ENCODE measurements at regions not wholly inside any gene's neighbourhood (a gene's known extent, or its start where the extent isn't known, plus 50 kb on each side); places are given as distances from the start of the nearest gene placed in this dataset.

DNA sequence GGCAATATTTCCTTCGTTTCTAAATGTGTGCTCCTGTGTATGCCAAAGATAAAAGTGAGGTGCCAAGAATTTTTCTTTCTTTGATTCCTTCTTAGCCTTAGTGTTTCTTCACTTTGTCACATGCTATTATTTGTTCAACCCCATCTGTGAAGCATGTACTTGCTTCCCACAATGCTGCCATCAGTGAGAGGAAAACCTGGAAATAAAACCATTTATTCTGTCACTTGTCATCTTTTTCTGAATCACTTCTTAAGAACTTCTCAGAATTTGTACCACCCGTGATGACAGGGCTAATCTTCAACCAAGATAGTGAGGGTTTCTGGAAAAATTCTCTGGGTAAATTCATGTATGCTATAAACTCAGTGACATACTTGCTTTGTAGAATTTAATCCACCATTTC lies 450.1 kb downstream of the COL12A1 start:
- DNase-seq, result no peak
- TF ChIP-seq GATA1 (IDR thresholded peaks at IDR 0.05; ENCODE audit: low read depth, low read length) (no peak), POLR2A (IDR thresholded peaks at IDR 0.05; ENCODE audit: low read length) (no peak)

DNA sequence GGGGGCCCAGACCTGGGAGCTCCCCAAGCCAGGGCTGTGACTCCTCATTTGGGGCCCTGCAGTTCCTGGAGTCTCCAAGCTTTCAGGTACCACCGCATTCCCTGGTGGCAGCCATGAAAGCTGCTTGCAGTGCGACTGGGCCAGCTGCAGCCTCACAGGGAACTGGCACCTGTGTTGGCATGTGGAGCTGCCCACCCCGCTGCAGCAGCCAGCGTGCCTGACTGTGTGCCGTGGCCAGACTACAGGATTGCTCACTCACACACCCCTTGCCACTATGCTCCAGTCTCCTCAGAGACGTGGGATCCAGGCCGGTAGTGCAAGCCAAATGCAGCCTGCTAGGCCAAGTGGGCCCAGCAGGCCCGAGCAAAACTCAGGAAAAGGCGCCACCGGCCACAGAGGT lies 450.7 kb downstream of the COL12A1 start:
- TF ChIP-seq GATA1 (IDR thresholded peaks at IDR 0.05; ENCODE audit: low read depth, low read length), result no peak
- no peak for TF ChIP-seq POLR2A (IDR thresholded peaks at IDR 0.05; ENCODE audit: low read length)
- DNase-seq, result no peak

DNA sequence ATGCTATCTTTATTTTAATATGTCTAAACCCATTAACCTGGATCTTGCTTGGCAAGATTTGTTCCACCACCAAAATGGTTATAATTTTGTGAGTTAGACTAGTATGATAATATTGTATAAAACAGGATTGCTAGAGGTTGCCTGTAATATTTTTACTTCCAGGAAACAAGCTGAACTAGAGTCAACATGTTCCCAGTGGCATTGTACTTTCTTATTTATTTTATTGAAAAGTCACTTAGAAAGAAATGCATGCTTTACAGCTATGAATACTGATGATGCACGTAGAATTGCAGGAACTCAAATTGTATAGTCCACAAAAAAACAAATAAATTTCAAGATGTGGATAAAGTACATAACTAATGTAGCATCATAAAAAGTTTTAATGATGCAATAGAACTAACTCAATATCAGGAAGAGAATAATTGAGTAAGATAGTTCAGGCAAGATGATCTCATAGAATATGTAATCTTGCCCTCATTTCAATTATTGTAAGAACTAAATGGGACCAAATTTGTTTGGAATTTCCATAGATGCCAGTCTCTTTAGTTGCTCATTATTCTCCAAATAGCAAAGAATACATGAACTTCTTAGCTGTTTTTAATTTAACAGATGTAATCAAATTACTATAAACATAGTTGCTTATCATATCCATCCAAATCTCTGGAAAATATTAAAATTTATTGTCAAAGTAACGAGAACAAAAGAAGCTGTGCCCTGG lies 451.8 kb downstream of the COL12A1 start:
- no peak for TF ChIP-seq GATA1 (IDR thresholded peaks at IDR 0.05; ENCODE audit: low read depth, low read length)
- no peak for TF ChIP-seq POLR2A (IDR thresholded peaks at IDR 0.05; ENCODE audit: low read length)
- DNase-seq, result no peak

DNA sequence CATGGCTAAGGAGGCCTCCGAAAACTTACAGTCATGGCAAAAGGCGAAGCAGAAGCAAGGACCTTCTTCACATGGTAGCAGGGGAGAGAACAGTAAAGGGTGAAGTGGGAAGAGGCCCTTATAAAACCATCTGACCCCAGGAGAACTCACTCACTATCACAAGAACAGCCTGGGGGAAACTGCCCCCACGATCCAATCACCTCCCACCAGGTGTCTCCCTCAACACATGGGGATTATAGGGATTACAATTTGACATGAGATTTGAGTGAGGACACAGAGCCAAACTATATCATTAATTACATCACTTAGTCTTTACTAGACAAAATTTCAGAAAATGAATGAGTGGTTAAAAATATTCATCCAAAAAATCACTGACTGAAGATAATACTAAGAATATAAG lies 453.6 kb downstream of the COL12A1 start:
- no peak for DNase-seq
- no peak for TF ChIP-seq POLR2A (IDR thresholded peaks at IDR 0.05; ENCODE audit: low read length)
- no peak for TF ChIP-seq GATA1 (IDR thresholded peaks at IDR 0.05; ENCODE audit: low read depth, low read length)

DNA sequence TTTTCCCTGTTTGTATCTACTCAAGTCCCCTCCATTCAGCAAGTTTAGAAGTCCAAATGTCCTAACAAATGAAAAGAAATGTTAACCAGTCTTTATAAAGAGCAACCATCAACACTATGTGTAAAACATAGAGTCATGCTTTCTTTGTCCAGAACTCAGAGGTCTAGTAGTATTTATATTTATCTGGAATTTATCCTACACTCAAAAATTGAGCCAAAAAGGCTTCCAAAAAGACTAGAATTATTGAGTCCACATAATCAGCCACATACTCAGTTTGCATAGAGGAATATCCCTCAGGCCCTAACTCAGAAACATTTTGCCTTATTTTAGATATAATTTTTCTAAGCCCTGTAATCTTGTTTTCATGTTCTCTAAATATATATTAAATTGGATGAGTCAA lies 455.0 kb downstream of the COL12A1 start:
- DNase-seq, result no peak
- TF ChIP-seq GATA1 (IDR thresholded peaks at IDR 0.05; ENCODE audit: low read depth, low read length), result no peak
- no peak for TF ChIP-seq POLR2A (IDR thresholded peaks at IDR 0.05; ENCODE audit: low read length)

DNA sequence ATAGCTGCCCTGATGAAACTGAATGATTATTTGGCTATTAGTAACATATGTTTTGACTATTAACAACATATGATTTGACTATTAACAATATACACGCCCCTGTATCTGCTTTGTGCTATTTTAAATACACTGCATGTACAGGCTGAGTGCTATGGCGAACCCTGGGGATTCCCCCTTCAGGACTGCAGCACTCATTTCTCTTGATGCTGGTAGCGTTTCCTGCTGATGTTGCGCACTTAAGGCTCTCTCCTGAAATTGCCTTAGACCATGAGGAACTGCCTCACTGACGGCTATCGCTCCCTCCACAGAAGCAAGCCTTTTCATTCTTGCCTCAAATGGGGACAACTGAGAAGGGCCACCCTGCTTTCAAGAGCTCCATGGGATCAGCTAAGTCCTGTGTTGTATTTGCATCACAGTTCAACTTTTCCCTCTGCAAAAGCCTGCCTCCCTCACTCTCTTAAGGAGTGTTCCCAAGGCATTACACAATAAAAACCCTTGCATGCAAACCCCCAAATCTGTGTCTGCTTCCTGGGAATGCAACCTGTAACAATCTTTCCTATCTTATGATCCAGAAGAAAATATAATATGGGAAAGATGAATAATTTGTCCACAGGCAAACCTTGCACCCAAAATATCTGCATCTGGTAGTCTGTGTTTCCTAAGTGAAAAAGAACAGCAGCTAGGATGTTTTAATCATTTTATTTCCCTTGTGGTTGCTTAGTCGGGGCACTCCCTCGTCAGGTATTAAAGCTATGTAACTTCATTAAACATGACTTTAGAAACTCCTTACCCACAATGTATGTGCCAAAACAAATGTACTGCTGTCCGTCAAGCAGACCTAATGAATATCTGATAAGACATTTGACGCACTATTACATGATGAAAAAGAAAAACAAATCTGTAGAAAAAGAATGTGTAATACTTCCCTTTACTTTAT lies 456.4 kb downstream of the COL12A1 start:
- no peak for DNase-seq

DNA sequence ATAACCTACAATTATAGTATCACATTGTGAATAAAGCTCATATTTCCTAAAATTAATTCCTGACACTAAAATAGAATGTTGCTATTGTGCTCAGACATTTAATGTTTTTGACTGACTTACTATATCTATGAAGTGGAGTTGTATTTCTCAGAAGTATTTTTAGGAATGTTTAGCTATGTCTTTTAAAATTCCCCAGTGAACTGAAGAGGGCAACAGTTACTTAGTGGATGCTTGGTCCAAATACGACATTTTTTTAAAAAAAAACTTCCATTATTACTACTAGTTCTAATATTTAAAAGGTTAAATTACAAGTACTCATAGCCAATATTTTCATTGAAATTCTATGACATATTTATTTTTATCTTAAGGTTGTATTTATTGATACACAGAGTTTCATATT lies 460.2 kb downstream of the COL12A1 start:
- no peak for TF ChIP-seq GATA1 (IDR thresholded peaks at IDR 0.05; ENCODE audit: low read depth, low read length)
- TF ChIP-seq POLR2A (IDR thresholded peaks at IDR 0.05; ENCODE audit: low read length), result no peak
- no peak for DNase-seq

More for the DNA sequence above, 456.4 kb downstream of the COL12A1 start:
- TF ChIP-seq POLR2A (IDR thresholded peaks at IDR 0.05; ENCODE audit: low read length) (no peak), GATA1 (IDR thresholded peaks at IDR 0.05; ENCODE audit: low read depth, low read length) (no peak)

DNA sequence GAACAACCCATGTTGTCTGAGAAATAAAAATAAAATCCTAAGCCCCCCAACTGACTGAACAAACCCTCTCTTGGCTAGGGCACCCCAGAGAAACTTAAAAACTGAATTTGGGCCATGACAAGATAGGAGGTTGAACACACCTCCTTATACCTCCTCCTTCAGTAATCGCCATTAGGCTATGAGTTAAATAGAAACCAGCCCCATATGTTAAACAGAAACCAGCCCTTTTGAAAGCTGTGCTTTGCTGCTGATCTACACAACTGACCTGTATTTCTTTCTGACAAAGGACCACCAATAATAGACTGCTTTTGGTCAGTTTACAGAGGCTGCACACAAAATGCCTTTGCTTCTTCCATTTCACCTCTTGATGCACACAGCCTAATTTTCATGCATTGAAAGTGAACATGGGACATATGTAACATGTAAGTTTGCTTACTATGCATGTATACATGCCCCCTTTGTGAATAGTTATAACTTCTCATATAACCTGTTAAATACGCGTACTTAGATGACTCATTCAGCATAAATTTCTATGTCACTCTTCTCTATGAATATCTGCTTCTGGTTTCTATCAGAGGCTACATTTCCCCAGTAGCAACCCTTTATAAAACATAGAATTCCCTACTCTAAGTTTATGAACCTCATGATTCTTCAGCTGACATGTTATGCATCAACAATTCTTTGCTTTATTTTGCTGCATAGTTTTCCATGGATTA lies 462.9 kb downstream of the COL12A1 start:
- no peak for DNase-seq

DNA sequence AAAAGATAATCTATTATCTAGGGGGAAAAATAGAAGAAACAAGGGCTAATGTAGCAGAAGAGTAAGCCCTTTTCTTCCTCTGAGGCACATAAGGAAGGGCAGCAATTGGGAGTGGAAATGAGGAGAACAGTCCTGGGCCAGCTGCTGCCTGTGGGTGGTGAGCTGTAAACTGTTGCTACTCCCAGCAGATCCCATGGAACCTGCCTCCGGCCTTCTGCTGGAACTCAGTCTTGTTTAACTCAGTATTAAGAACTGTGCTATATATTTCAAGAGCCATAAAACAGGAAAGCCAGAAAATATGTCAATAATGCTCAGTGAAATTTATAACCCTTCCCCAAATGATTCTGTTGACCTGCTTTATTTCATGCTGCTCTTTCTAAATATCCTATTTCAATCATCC lies 464.2 kb downstream of the COL12A1 start:
- TF ChIP-seq GATA1 (IDR thresholded peaks at IDR 0.05; ENCODE audit: low read depth, low read length), result no peak
- no peak for TF ChIP-seq POLR2A (IDR thresholded peaks at IDR 0.05; ENCODE audit: low read length)
- no peak for DNase-seq

More for the DNA sequence above, 462.9 kb downstream of the COL12A1 start:
- TF ChIP-seq POLR2A (IDR thresholded peaks at IDR 0.05; ENCODE audit: low read length), result no peak
- no peak for TF ChIP-seq GATA1 (IDR thresholded peaks at IDR 0.05; ENCODE audit: low read depth, low read length)

DNA sequence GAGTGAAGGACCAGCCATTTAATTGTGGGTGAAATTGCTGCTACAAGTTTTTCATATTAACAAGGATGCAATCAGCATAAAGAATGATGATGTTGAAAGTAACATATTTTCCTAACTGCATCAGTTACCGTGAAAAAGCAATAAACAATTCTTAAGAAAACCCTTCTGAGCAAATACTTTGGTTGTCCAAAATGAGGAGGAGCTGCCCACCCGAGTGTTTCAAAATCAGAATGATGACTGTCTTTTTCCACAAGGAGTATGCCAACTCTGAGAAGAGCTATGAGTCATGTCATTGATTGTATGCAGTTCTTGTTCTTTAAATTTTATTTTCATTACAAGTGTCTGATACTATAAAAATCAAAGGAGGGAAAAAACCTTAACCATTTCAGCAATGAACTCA lies 470.5 kb downstream of the COL12A1 start:
- no peak for TF ChIP-seq GATA1 (IDR thresholded peaks at IDR 0.05; ENCODE audit: low read depth, low read length)
- no peak for TF ChIP-seq POLR2A (IDR thresholded peaks at IDR 0.05; ENCODE audit: low read length)
- DNase-seq, result no peak

DNA sequence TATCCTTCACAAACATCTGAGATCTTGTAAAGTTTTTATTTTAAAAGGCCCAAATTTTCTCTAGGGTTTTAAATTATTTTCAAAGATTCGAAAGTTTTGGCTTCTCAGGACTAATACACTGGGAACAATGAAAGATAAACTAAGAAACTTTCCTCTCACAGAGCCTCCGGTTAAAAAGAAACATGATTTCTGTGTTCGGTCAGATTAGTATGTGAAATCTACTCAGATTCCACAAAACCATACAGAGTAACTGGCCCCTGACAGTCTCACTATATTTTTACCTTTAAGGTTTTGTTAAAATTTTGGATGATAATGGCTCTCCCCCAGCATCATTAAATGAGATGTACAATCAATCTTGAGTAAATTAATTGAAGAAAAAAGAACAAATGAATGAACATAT lies 471.0 kb downstream of the COL12A1 start:
- TF ChIP-seq GATA1 (IDR thresholded peaks at IDR 0.05; ENCODE audit: low read depth, low read length) (no peak), POLR2A (IDR thresholded peaks at IDR 0.05; ENCODE audit: low read length) (no peak)
- no peak for DNase-seq

DNA sequence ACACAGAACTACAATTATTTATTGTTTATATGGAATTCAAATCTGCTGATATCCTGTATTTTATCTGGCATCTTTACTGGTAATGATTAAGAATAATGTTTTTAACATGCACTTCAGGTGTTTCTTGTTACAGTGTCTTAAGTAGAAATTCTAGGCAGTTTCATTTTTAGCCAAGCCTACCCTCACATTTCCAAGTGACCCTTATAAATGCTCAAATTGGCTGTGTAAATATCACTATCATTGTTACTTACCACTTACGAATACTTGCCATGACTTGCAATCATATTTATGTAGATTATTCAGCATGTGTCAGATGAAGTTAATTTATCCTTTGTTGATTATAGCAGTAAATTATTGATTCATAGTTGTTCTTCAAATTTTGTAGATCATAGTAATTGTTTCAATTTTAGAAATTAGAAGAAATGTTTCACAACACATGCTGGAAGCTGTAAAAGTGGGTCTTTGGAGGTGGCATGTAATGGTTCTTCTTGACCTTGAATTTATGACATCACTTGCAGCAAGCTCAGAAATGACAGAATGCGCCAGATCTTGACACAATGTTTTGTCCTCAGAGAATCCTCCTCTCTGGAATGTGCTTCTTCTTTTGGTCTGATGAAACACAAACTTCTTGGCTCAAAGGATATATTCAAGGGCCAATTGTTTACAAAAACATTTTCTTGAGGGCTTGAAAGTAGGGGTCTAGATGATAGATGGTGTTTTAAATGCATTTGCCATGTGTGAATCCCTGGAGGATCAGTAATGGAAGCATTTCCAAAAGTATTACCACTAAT lies 471.8 kb downstream of the COL12A1 start:
- TF ChIP-seq GATA1 (IDR thresholded peaks at IDR 0.05; ENCODE audit: low read depth, low read length) (no peak), POLR2A (IDR thresholded peaks at IDR 0.05; ENCODE audit: low read length) (no peak)
- DNase-seq, result no peak

DNA sequence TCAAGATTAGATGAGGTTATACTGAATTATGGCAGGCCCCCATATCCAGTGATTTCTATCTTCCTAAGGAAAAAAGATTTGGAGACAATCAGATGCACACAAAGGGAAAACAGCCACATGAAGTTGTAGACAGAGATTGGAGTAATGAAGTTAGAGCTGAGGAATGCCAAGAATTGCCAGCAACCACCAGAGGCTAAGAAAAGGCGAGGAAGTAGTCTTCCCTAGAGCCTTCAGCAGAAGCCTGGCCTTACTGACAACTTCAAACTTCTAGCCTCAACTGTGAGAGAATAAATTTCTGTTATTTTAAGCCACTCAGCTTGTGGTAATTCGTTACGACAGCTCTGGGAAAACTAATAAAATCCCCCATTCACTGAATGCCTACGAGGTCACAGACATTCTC lies 473.9 kb downstream of the COL12A1 start:
- TF ChIP-seq POLR2A (IDR thresholded peaks at IDR 0.05; ENCODE audit: low read length) (no peak), GATA1 (IDR thresholded peaks at IDR 0.05; ENCODE audit: low read depth, low read length) (no peak)
- DNase-seq, result no peak

Measured in erythroblast (primary cell).